H1 (cell line): ENCODE measurements at regions not wholly inside any gene's neighbourhood (a gene's known extent, or its start where the extent isn't known, plus 50 kb on each side); places are given as distances from the start of the nearest gene placed in this dataset.

Source experiments
- CTCF ChIA-PET: fragments of 300-600 bp; sonication (Branson Sonifier 250); formaldehyde crosslinking; loops from one replicate; lab custom pipeline; 2021; ENCODE audit not compliant: partially characterized antibody; lab: Charles Lee
- POLR2A ChIA-PET: fragments of 300-600 bp; sonication (Branson Sonifier 250); formaldehyde crosslinking; loops from one replicate; lab custom pipeline; 2021; ENCODE audit warnings: inconsistent platforms; ENCODE audit not compliant: partially characterized antibody; lab: Charles Lee
- DNase-seq, 2 experiments: peaks; one replicate each; pipeline versions ENCODE4 v3.0.0 to v3.0.0-alpha.2; 2010 to 2022; ENCODE audit warnings: low spot score in 2 of 2, low read depth in 1 of 2, mixed read lengths in 1 of 2
- FAIRE-seq: peaks from 2 replicates; lab custom pipeline; 2011; peaks lifted over from hg19 to GRCh38; lab: Jason Lieb, UNC
- H2AFZ ChIP-seq: 2 replicates; pipeline ENCODE4 v1.8.1; 2012; ENCODE audit warnings: low read length, inconsistent platforms
- H2AK5ac ChIP-seq: 2 replicates; pipeline ENCODE4 v1.6.1; 2013; ENCODE audit warnings: low read depth, low read length
- H2BK120ac ChIP-seq: replicated peaks from 2 replicates; pipeline ENCODE3; 2013; ENCODE audit warnings: low read depth, low read length, inconsistent platforms
- H2BK12ac ChIP-seq: 2 replicates; pipeline ENCODE4 v1.6.1; 2013; ENCODE audit warnings: low read depth, low read length
- H2BK15ac ChIP-seq: 2 replicates; pipeline ENCODE4 v1.6.1; 2013; ENCODE audit warnings: low read length
- H2BK20ac ChIP-seq: 2 replicates; pipeline ENCODE4 v1.6.1; 2013; ENCODE audit warnings: low read length
- H2BK5ac ChIP-seq: 2 replicates; pipeline ENCODE4 v1.6.1; 2013; ENCODE audit warnings: low read depth, low read length
- H3K14ac ChIP-seq: 2 replicates; pipeline ENCODE4 v1.6.1; 2013; ENCODE audit warnings: inconsistent platforms; ENCODE audit not compliant: insufficient read length
- H3K18ac ChIP-seq: 2 replicates; pipeline ENCODE4 v1.6.1; 2013; ENCODE audit warnings: low read length; ENCODE audit errors: extremely low read depth
- H3K23ac ChIP-seq: 2 replicates; pipeline ENCODE4 v1.6.1; 2013; ENCODE audit warnings: inconsistent platforms; ENCODE audit not compliant: insufficient read length
- H3K23me2 ChIP-seq: 2 replicates; pipeline ENCODE4 v1.6.1; 2013; ENCODE audit warnings: low read depth, low read length
- H3K27ac ChIP-seq: 2 replicates; pipeline ENCODE4 v1.6.1; 2011; ENCODE audit warnings: low read depth, low read length, inconsistent platforms
- H3K27me3 ChIP-seq, 4 experiments: replicated peaks in 1 of 4; 1 replicate in 1 of 4; 2 replicates in 3 of 4; pipeline versions ENCODE4 v1.6.1 to v1.8.1; 2011 to 2013; ENCODE audit warnings: low read length in 3 of 4, mild to moderate bottlenecking in 3 of 4, inconsistent platforms in 2 of 4, mixed read lengths in 2 of 4, moderate library complexity in 1 of 4; ENCODE audit not compliant: control insufficient read depth in 3 of 4, insufficient read depth in 3 of 4; ENCODE audit errors: extremely low read depth in 1 of 4
- H3K36me3 ChIP-seq, 4 experiments: 2 replicates each; pipeline versions ENCODE4 v1.6.1 to v1.8.1; 2011 to 2013; ENCODE audit warnings: mild to moderate bottlenecking in 4 of 4, low read length in 3 of 4, moderate library complexity in 2 of 4, control low read depth in 1 of 4, inconsistent platforms in 1 of 4; ENCODE audit not compliant: insufficient read depth in 4 of 4, control insufficient read depth in 2 of 4
- H3K4ac ChIP-seq: replicated peaks from 2 replicates; pipeline ENCODE3; 2013; ENCODE audit warnings: low read length, low read depth, mixed read lengths, inconsistent platforms; ENCODE audit not compliant: insufficient read length
- H3K4me1 ChIP-seq, 4 experiments: replicated peaks in 1 of 4; 1 replicate in 1 of 4; 2 replicates in 3 of 4; pipeline versions ENCODE4 v1.6.1 to v1.8.1; 2011 to 2013; ENCODE audit warnings: low read length in 3 of 4, inconsistent platforms in 2 of 4, mixed read lengths in 1 of 4; ENCODE audit not compliant: insufficient read depth in 4 of 4, control insufficient read depth in 3 of 4
- H3K4me2 ChIP-seq, 2 experiments: 2 replicates each; pipeline versions ENCODE4 v1.6.1 to v1.8.1; 2011 to 2013; ENCODE audit warnings: low read depth in 2 of 2, low read length in 2 of 2, control low read depth in 1 of 2, inconsistent platforms in 1 of 2, mild to moderate bottlenecking in 1 of 2; ENCODE audit not compliant: insufficient read depth in 1 of 2
- H3K4me3 ChIP-seq, 4 experiments: fragments of 200-600, 300-600 bp in 1 of 4; sonication (generic), shearing (Covaris generic), sonication (Bioruptor Twin) in 1 of 4; 2 replicates each; pipeline versions ENCODE4 v1.5.1 to v1.8.1; 2011 to 2016; ENCODE audit warnings: low read length in 4 of 4, low read depth in 3 of 4, control low read depth in 2 of 4, inconsistent platforms in 2 of 4, mild to moderate bottlenecking in 2 of 4, mixed read lengths in 1 of 4, moderate library complexity in 1 of 4; ENCODE audit not compliant: insufficient read depth in 2 of 4; ENCODE audit errors: extremely low read depth in 1 of 4
- H3K56ac ChIP-seq: replicated peaks from 2 replicates; pipeline ENCODE3; 2013; ENCODE audit warnings: low read depth, mild to moderate bottlenecking, mixed read lengths, low read length, inconsistent platforms; ENCODE audit not compliant: insufficient read length
- H3K79me1 ChIP-seq: 2 replicates; pipeline ENCODE4 v1.6.1; 2013; ENCODE audit warnings: low read depth, low read length, control low read depth
- H3K79me2 ChIP-seq, 2 experiments: 2 replicates each; pipeline versions ENCODE4 v1.6.1 to v1.8.1; 2012 to 2013; ENCODE audit warnings: low read length in 2 of 2, mild to moderate bottlenecking in 2 of 2, inconsistent platforms in 1 of 2; ENCODE audit not compliant: insufficient read depth in 2 of 2, control insufficient read depth in 1 of 2
- H3K9ac ChIP-seq, 4 experiments: replicated peaks in 1 of 4; 1 replicate in 1 of 4; 2 replicates in 3 of 4; pipeline versions ENCODE4 v1.6.1 to v1.8.1; 2011 to 2013; ENCODE audit warnings: low read depth in 3 of 4, low read length in 3 of 4, control low read depth in 2 of 4, mild to moderate bottlenecking in 2 of 4, moderate library complexity in 2 of 4, inconsistent platforms in 1 of 4; ENCODE audit errors: extremely low read depth in 1 of 4
- H3K9me3 ChIP-seq, 2 experiments: 2 replicates each; pipeline versions ENCODE4 v1.6.1 to v1.8.1; 2012 to 2013; ENCODE audit warnings: mild to moderate bottlenecking in 2 of 2, moderate library complexity in 2 of 2, control low read depth in 1 of 2, inconsistent platforms in 1 of 2, low read depth in 1 of 2, low read length in 1 of 2, mixed read lengths in 1 of 2; ENCODE audit not compliant: insufficient read depth in 2 of 2
- H4K20me1 ChIP-seq, 2 experiments: replicated peaks in 1 of 2; 2 replicates each; pipeline versions ENCODE3 to v1.8.1; 2011 to 2013; ENCODE audit warnings: inconsistent platforms in 2 of 2, low read length in 2 of 2, mild to moderate bottlenecking in 1 of 2; ENCODE audit not compliant: insufficient read depth in 2 of 2, control insufficient read depth in 1 of 2
- H4K5ac ChIP-seq: 2 replicates; pipeline ENCODE4 v1.6.1; 2013; ENCODE audit warnings: low read length, low read depth, mixed read lengths, inconsistent platforms; ENCODE audit not compliant: insufficient read length
- H4K8ac ChIP-seq: 2 replicates; pipeline ENCODE4 v1.8.0; 2013; ENCODE audit warnings: mild to moderate bottlenecking, moderate library complexity, low read length, inconsistent platforms; ENCODE audit not compliant: insufficient read depth; ENCODE audit errors: extremely low read depth
- H4K91ac ChIP-seq: replicated peaks from 2 replicates; pipeline ENCODE3; 2013; ENCODE audit warnings: low read length, mixed read lengths, inconsistent platforms; ENCODE audit not compliant: insufficient read length
- ATF3 ChIP-seq: IDR thresholded peaks from 2 replicates; pipeline ENCODE4 v1.6.1; 2011; ENCODE audit warnings: low read depth, mild to moderate bottlenecking, low read length; ENCODE audit not compliant: insufficient read depth
- BCL11A ChIP-seq, 2 experiments: IDR thresholded peaks; one replicate each; pipeline ENCODE4 v1.6.1; 2011; ENCODE audit warnings: low read depth in 2 of 2, low read length in 2 of 2, mild to moderate bottlenecking in 2 of 2
- BRCA1 ChIP-seq: IDR thresholded peaks from 2 replicates; pipeline ENCODE4 v1.6.1; 2012; ENCODE audit warnings: low read depth, low read length, improper control_type of control experiment
- CHD1 ChIP-seq: IDR thresholded peaks from 2 replicates; pipeline ENCODE4 v1.6.1; 2012; ENCODE audit warnings: low read depth, low read length, improper control_type of control experiment
- EP300 ChIP-seq, 2 experiments: IDR thresholded peaks; 1 replicate in 1 of 2; 2 replicates in 1 of 2; pipeline ENCODE4 v1.6.1; 2011 to 2012; ENCODE audit warnings: low read depth in 2 of 2, low read length in 2 of 2, mild to moderate bottlenecking in 2 of 2, borderline replicate concordance in 1 of 2, inconsistent platforms in 1 of 2, moderate library complexity in 1 of 2
- POLR2AphosphoS5 ChIP-seq: IDR thresholded peaks from 2 replicates; pipeline ENCODE4 v1.6.1; 2011; ENCODE audit warnings: low read depth, low read length
- SIX5 ChIP-seq: IDR thresholded peaks from 2 replicates; pipeline ENCODE4 v1.6.1; 2011; ENCODE audit warnings: mild to moderate bottlenecking, low read depth, low read length
- TAF7 ChIP-seq: optimal IDR thresholded peaks from 2 replicates; pipeline ENCODE3; 2011; ENCODE audit warnings: low read depth, mild to moderate bottlenecking, inconsistent platforms, low read length, moderate library complexity, borderline replicate concordance
- TCF12 ChIP-seq: IDR thresholded peaks from 2 replicates; pipeline ENCODE4 v1.6.1; 2011; ENCODE audit warnings: low read depth, mild to moderate bottlenecking, low read length
- USF2 ChIP-seq: IDR thresholded peaks from 2 replicates; pipeline ENCODE4 v1.6.1; 2011; ENCODE audit warnings: low read length, improper control_type of control experiment
- WGBS, 2 experiments: shearing (Covaris generic) in 1 of 2; methylation state at CpG; one replicate each; pipeline versions ENCODE4 v1.1.6 to v1.1.7; 2013 to 2015; ENCODE audit warnings: low lambda C conversion rate in 2 of 2, mixed read lengths in 2 of 2, inconsistent platforms in 1 of 2, low coverage in 1 of 2, missing lambda C conversion rate in 1 of 2; ENCODE audit not compliant: insufficient replicate concordance in 2 of 2, insufficient coverage in 1 of 2, insufficient read length in 1 of 2; ENCODE audit errors: extremely low coverage in 1 of 2, missing lambda C conversion rate in 1 of 2; 5-methylcytosine and 5-hydroxymethylcytosine counted together

DNA sequence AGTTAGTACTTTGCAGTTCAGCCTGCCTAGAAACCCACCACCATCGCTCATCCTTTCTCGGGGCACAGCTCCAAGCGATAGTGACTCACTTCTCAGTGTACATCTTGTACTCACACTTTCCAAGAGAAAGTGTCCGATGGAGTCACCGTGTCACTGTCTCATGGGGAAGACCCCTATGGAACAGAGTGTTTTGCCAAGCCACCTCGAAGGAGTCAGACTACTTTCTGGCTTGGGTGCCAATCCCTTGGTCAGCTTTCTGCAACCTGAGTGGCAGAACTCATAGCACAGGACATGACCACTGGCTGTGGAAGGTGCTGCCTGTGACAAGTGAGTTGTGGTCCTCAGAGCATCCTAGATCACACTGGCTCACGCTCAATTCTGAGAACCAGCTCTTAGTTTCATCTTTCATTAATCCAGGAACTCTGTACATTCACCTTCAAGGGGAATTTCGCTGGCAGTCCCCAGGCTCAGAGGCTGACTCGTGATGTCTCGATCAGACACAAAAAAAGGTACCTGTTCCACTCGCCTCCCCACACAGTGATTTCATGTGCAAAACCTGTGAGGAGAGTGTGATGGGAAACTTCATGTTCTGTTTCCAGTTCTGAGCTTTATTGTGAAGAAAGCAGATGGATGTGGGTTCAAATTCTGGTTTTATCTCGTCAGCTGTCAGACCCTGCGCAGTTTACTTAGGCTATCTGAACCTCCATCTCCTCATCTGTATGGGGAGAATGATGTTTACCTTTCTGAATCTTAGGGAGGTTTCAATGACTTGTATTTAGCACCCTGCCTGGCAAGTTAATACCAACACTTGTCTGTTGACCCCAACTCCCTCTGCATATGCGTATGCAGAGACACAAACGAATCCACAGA lies 127.3 kb upstream of the CCND2 start:
- H2AFZ ChIP-seq, result no peak overlapping the region
- 0 out of 4 replicates have a peak overlapping the region, but pooled peaks of 1 of the 2 experiments have one; percentile 1 for H3K4me2 ChIP-seq
- H4K5ac ChIP-seq, result no peak overlapping the region
- peak overlapping the region; percentile 36; the same call in 1 of the 2 replicates for H2BK15ac ChIP-seq
- 0 out of 2 replicates have a peak overlapping the region, but pooled peaks have one; percentile 86 for H2AK5ac ChIP-seq
- no peaks in the 10 kb centered on the region for H3K79me1 ChIP-seq
- no peak overlapping the region for H3K27ac ChIP-seq
- H3K9me3 ChIP-seq, result peaks cover 4 to 5% of the 10 kb centered on the region in 2 experiments; a peak in 2 of 4 replicates
- no peak overlapping the region for H3K56ac ChIP-seq
- H3K18ac ChIP-seq, result no peak overlapping the region
- no peaks in the 10 kb centered on the region for H3K23me2 ChIP-seq
- H3K79me2 ChIP-seq, result no peaks in the 10 kb centered on the region
- H3K14ac ChIP-seq, result no peak overlapping the region
- H4K8ac ChIP-seq, result no peak overlapping the region
- no peak overlapping the region for H3K4me3 ChIP-seq
- no peak overlapping the region for H3K23ac ChIP-seq
- peak overlapping the region; percentile 92; the same call in 1 of the 2 replicates for H2BK12ac ChIP-seq
- WGBS, 2 experiments, result 79% methylated on average over 15 of the region's 15 CpGs; no CpG with 5 or more reads in 1 of the 2 experiments
- 0 out of 2 replicates have a peak overlapping the region, but pooled peaks have one; percentile 62 for H2BK20ac ChIP-seq
- DNase-seq (no peak), FAIRE-seq (no peak)
- CTCF ChIA-PET, result interaction anchor here (0.6 to 2.2 kb wide), 6 partner anchors 10 to 151 kb away, joined by 3 to 7 read pairs (median 3); no protein-coding TSS in a partner anchor
- peaks cover 6 to 11% (median 10%) of the 10 kb centered on the region in 4 experiments for H3K4me1 ChIP-seq
- POLR2A ChIA-PET, result interaction anchor here (0.6 to 1.8 kb wide), 6 partner anchors 11 to 132 kb away, joined by 3 to 8 read pairs (median 4); no protein-coding TSS in a partner anchor
- peak overlapping the region; percentile 57 for H3K4ac ChIP-seq
- peak overlapping the region; percentile 38 for H2BK120ac ChIP-seq
- no peaks in the 10 kb centered on the region for H3K36me3 ChIP-seq
- no peak overlapping the region for H2BK5ac ChIP-seq
- peak overlapping the region; percentile 17 for H4K91ac ChIP-seq
- H4K20me1 ChIP-seq, result no peaks in the 10 kb centered on the region
- no peaks in the 10 kb centered on the region; a peak in 2 of 7 replicates for H3K27me3 ChIP-seq
- no peak overlapping the region for H3K9ac ChIP-seq
- TF ChIP-seq USF2 (no peak), EP300 (IDR thresholded peaks at IDR 0.05; ENCODE audit: borderline replicate concordance in 1 of 2, low read depth in 2 of 2, low read length in 2 of 2) (no peak), CHD1 (no peak), BRCA1 (no peak), SIX5 (no peak), BCL11A (IDR thresholded peaks at IDR 0.05; ENCODE audit: low read depth in 2 of 2, low read length in 2 of 2) (no peak), TAF7 (no peak), POLR2AphosphoS5 (no peak), TCF12 (no peak), ATF3 (no peak)
